ENCODE measurements at regions not wholly inside any gene's neighbourhood (a gene's known extent, or its start where the extent isn't known, plus 50 kb on each side); places are given as distances from the start of the nearest gene placed in this dataset.
A peak's percentile ranks its signal among the peaks of the same experiment; 100 is the strongest.
"Not testable (repeated sequence)": the region's sequence is repeated elsewhere in the genome, so short reads cannot be mapped to it uniquely, and the experiment has no call there.

DNA sequence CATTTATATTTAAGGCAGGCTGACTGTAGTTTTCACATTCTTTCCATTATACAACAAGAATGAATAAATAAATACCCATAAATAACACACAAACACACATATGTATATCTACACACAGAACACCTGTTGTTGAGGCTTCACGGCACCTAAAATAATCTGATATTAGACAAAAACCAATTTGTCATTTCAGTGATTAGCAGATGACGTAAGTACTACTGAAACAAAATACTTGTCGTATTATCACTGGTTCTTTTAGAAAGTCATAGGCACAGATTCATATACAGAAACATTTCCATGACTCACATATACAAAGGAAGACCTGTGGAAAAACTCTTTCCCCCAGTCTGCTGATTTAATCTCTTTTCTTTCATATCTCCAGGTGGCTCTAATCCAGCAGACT is 1113.4 kb upstream of the FANCL start:
- DNase-seq (ENCODE audit: low read depth, low spot score), result no peak

DNA sequence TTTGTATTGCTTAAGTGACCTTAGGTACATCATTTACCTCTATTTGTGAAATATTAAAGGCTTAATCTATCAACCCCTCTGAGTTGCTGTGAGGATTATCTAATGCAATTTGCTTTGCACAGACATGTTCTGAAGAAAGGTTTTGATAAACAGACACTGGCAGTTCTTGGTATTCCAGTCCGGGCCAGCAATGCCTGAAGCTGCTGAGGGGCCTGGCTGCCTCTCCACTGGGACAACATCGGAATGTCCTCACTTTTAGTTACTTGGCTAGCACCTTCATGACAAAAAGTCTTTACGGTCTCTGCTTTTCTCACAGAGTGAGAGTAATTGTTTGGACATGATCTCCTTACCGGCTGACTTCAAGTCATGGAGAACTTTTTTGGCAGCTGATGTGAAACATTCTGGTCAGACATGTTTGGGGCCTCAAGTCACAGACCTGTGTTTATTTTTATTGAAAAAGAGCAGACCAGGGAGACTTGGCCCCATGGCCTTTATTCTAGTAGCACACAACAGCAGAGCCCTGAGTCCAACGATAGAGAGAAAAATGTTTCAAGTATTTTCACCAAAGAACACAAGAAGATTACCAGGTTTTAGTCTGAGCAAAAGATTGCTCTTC is 1112.3 kb upstream of the FANCL start:
- no peak for DNase-seq (ENCODE audit: low read depth, low spot score)

- DNase-seq (ENCODE audit: low read depth, low spot score), result peak; percentile 38
Observed at GRCh38 chr2:59342166-59342565, 1101.0 kb upstream of the FANCL start.

DNA sequence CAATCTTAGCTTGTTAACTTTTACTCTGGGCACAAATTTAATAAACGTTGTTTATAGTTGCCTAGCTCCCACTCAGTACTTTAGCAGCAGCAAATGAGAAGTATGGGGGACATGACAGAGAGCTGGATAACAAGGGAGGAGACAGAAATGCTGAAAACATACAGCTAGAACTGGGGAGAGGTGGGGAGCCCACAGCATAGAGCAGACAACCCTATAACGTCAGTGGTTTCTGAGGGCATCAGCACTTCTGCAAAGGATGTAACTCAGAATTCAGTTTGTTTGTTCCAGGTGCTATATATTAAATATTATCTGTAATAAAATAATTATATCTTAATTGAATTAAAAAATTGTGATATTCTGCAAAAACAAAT is 1098.7 kb upstream of the FANCL start:
- no peak for DNase-seq (ENCODE audit: low read depth, low spot score)

DNA sequence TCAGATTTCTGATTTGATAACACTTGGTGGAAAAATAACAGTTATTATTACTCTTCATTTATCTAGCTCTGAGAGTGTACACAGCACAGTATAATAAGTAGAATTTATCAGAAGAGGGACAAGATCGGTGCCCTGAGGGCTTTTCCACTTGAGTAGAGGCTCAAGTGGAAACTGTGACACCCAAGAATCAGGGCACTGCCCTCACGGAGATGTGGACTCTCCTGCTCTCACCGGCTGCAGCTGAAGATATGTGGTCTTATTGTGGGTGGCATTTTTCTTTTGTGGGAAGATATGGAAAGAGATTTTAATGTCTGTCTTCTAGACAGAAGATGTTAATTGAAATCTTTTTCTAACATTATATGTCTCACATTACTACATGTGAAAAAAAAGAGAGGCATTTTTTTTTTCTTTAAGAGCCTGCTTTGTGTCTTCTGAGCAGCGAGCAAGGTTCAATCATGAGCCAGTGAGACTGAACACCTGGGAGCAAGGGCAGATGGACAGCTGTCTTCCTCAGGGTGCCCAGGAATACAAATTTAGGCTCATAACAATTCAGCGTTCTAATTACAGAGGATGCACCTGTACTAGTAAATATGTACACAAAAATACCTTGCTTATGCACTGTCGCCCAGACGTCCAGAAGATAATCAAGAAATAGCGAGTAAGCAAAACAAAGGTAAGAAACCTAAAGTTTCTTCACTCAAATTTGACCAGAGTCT is 1098.2 kb upstream of the FANCL start:
- DNase-seq (ENCODE audit: low read depth, low spot score), result no peak

DNA sequence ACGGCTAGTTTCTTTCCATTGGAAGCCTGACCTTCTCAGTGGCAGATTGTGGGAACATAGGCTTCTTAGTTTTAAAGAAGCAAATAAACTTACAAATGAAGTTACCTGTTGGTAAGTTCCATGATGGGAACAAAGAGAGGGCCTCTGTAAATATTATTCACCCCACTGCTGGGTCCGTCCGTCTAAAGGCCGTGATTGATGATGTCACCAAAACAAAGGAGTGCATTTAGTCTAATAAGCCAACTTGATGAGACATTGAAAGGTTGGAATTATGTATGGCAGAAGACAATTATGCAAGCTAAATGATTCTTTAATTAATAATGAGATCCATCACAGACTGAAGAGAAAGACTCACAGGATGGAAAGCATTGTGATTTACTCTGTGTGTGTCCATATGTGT is 1091.9 kb upstream of the FANCL start:
- no peak for DNase-seq (ENCODE audit: low read depth, low spot score)

DNA sequence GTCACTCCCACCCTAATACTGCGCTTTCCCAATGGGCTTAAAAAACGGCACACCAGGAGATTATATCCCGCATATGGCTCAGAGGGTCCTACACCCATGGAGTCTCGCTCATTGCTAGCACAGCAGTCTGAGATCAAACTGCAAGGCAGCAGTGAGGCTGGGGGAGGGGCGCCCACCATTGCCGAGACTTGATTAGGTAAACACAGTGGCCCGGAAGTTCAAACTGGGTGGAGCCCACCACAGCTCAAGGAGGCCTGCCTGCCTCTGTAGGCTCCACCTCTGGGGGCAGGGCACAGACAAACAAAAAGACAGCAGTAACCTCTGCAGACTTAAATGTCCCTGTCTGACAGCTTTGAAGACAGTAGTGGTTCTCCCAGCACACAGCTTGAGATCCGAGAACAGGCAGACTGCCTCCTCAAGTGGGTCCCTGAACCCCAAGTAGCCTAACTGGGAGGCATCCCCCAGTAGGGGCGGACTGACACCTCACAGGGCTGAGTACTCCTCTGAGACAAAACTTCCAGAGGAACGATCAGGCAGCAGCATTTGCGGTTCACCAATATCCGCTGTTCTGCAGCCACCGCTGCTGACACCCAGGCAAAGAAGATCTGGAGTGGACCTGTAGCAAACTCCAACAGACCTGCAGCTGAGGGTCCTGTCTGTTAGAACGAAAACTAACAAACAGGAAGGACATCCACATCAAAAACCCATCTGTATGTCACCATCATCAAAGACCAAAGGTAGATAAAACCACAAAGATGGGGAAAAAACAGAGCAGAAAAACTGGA is 1085.6 kb upstream of the FANCL start:
- not testable (repeated sequence) for DNase-seq (ENCODE audit: low read depth, low spot score)

GRCh38 chr2:59322870-59323269 is 1081.7 kb upstream of the FANCL start:
- no peak for DNase-seq (ENCODE audit: low read depth, low spot score)

- no peak for DNase-seq (ENCODE audit: low read depth, low spot score)
Observed at GRCh38 chr2:59322005-59322404, 1080.9 kb upstream of the FANCL start.

- DNase-seq (ENCODE audit: low read depth, low spot score), result no peak
Observed at GRCh38 chr2:59314031-59314766, 1073.1 kb upstream of the FANCL start.

GRCh38 chr2:59312967-59313940 is 1072.1 kb upstream of the FANCL start:
- DNase-seq (ENCODE audit: low read depth, low spot score), result no peak

DNA sequence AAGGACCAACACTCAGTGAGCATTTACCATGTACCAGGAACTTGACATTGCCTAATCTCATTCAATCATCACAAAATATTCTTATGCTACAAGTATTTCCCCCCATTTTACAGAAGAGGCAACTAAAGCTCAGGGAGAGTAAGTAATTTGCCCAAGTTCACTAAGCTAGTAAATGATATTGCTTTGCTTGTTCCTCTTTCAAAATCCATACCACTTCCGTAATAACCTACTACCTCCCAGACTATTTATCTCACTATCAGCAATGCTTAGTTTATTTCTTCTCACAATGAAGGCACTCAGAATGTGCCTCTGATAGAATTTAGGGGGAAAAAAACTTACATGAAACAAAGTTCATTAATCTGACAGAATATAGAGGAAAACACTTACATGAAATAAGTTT is 1070.9 kb upstream of the FANCL start:
- DNase-seq (ENCODE audit: low read depth, low spot score), result no peak

DNA sequence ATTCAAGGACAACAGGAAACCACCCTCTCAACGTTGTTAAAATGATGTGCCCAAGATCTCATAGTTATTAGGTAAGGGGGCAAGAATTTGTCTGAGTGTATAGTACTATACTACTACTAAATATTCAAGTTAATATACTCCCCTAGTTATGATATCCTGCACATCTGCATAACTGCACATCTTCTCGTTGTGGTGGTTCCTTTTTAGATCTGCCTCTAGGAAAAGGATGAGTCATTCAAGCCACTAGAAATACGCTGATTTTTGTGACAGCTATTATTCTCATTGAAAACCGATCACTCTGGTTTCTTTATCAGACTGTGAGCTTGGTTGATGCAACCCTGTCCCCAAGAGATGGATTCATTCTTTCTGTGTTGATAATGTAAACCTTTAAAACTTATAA is 1067.0 kb upstream of the FANCL start:
- no peak for DNase-seq (ENCODE audit: low read depth, low spot score)

DNA sequence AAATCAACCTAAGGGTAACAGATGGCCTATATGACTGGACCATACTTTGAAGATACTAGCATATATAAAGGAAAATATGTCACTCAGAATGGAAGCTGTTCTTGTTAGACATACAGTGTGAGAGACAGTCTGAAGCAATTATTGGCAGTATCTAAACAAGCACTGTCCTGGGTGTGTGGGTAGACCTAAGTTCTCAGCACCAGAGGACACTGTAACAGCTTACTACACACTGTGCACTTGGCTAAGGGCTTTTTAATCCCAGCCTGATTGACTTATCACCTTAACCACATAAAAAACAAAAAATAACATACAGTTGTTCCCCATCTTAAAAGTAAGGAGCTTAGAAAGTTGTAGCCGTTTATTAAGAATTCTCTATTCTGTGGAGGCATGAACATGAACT is 1066.1 kb upstream of the FANCL start:
- no peak for DNase-seq (ENCODE audit: low read depth, low spot score)

DNA sequence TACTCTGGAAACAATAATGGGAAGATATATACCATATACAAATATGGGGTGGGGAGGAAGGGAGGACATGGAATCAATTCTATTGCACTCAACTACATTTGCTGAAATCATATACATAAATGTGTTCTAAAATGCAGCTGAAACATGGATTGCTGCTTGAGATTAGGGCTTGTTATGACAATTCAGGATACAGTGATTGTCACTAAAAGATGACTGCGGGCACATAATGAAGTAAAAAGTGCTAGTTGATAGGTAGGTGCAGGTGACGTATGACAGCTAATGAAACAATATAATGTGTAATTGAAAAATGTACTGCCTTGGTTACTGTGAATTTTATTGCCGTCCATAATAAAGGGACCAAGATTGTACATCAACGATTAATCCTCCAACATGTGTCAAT is 1062.1 kb upstream of the FANCL start:
- DNase-seq (ENCODE audit: low read depth, low spot score), result no peak

DNA sequence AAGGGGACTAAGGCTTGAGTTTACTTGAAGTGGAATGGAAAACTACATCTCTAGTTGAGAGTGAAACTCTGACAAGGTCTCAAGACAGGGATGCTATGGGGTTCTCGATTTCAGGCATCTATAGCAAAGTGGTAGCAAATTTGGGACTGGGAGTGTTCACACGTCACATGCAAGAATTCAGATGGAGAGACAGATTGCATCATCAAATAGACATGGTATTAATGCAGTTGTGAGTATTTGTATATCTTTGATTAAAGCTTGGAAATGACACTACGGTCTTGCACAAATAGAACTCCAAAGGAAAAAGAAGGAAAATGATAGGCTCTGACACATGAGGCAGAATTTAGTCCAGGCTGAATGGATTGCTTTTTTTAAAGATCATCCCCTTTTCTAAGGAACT is 1061.6 kb upstream of the FANCL start:
- DNase-seq (ENCODE audit: low read depth, low spot score), result no peak

DNA sequence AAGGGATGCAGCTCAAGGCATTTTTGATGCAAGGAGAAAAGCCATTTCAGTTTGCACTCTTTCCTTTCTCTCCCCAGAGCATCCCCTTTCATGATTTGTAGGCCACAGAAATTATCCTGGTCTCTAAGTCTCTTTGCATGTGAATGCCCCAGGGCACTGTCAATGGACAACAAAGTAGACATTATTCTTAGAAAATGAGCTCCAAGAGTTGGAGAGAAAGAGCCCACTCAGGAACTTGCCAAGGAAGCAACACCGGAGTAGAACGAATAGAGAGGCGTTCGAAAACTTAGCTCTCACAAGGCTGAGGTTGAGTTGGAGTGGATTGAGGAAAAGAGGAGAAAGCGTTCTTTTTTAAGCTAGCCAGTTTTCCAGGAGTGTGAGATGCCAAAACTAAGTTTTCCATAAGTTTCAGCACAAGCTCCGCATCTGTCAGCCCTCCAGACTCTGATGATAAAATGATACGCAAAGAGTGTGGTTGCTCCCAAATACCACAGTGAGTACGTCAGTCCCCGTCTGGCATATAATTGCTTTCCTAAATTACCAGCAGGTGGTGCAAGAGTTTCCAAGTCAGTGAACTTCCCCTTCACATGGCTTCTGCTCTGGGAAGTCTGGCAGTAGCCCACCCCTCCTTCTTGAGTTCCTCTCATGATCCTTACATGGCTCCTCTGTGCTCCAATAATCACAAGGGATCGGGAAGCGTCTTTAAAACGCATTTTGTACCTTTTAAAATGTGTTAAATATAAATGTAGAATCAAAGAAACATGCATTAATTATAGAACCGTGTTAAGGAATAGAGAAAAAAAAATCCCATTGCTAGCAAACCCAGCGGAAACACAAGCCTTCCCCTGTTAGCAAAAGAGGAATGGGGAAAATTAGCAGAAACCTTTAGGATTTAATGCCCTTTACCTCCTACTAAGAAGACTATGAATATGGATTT is 1060.6 kb upstream of the FANCL start:
- DNase-seq (ENCODE audit: low read depth, low spot score), result peak; percentile 78

GRCh38 chr2:59297816-59298215 is 1056.7 kb upstream of the FANCL start:
- no peak for DNase-seq (ENCODE audit: low read depth, low spot score)

GRCh38 chr2:59296279-59296678 is 1055.2 kb upstream of the FANCL start:
- DNase-seq (ENCODE audit: low read depth, low spot score), result no peak

Measured in iPS DF 19.7 (cell line).